Lower lobe of right lung (tissue), 2 donors: ENCODE measurements at regions not wholly inside any gene's neighbourhood (a gene's known extent, or its start where the extent isn't known, plus 50 kb on each side); places are given as distances from the start of the nearest gene placed in this dataset.
A peak's percentile ranks its signal among the peaks of the same experiment; 100 is the strongest.

ENCODE experiments used
- ATAC-seq, 2 donors: fragments of 200-7000 bp; cut with Tn5 transposase; one replicate each; pipeline ENCODE4 v1.9.1; 2020 to 2022; ENCODE audit warnings: mild to moderate bottlenecking in 2 of 2, moderate library complexity in 2 of 2
- DNase-seq: peaks from one replicate; pipeline ENCODE4 v3.0.0-alpha.2; 2020
- H3K27ac ChIP-seq: fragments of 200-600 bp; one replicate; pipeline ENCODE4 v1.8.0; 2022
- H3K27me3 ChIP-seq: fragments of 200-600 bp; one replicate; pipeline ENCODE4 v1.8.0; 2022; ENCODE audit warnings: low read depth
- H3K36me3 ChIP-seq: fragments of 200-600 bp; one replicate; pipeline ENCODE4 v1.8.0; 2022; ENCODE audit warnings: mild to moderate bottlenecking
- H3K4me1 ChIP-seq: fragments of 200-600 bp; one replicate; pipeline ENCODE4 v1.8.0; 2022
- H3K4me3 ChIP-seq: fragments of 200-600 bp; one replicate; pipeline ENCODE4 v1.8.0; 2022; ENCODE audit warnings: mild to moderate bottlenecking
- H3K9me3 ChIP-seq: fragments of 200-600 bp; one replicate; pipeline ENCODE4 v1.8.0; 2022
- intact Hi-C: fragments of 100-400 bp; cut with DNase I; formaldehyde crosslinking; loops from one replicate; pipeline ENCODE4 v1.11.0; 2022
- TF ChIP-seq, protein P1 (sequence below): fragments of 200-600 bp; IDR thresholded peaks from one replicate; pipeline ENCODE4 v1.8.0; 2022; ENCODE audit warnings: antibody characterized with exemption, mild to moderate bottlenecking
- donor health status: DM: no; HTN: yes; CAD: no; lungs with severe emphysema.

DNA sequence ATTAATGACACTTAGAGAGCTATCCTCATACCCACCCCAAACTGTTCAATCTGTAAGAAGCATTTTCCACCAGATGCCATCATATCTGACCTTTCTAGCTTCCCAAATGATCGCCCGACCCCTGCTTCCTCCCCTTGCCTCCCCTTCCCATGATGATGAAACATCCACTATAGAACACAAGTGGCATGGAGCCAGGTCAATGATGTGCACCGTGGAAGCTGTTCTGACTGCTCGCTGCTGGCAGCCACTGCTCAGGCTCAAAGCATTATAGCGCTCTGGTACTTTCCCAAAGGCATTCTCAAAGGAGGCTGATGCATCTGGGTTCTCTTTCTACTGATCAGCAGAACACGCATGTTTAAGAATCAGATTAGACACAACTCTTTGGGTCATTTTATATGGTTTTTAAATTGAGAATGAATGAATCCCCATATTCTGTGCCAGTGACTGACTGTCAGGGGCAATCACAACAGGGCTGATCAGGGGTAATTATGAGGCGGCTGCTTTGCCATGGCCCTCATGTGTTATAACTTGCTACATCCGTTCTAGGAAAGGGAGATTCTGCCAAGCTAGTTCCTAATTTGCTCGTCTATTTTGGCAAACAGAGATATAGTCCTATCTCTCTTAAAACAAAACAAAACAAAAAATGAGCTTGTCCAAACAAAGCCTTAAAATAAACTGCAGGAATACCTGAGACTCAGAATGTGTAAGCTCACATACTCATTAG lies 343.7 kb downstream of the ENC1 start:
- no peak overlapping the region for H3K4me3 ChIP-seq
- no peaks in the 10 kb centered on the region for H3K27me3 ChIP-seq
- no peaks in the 10 kb centered on the region for H3K9me3 ChIP-seq
- peaks cover 7% of the 10 kb centered on the region for H3K4me1 ChIP-seq
- TF ChIP-seq, protein P1, sequence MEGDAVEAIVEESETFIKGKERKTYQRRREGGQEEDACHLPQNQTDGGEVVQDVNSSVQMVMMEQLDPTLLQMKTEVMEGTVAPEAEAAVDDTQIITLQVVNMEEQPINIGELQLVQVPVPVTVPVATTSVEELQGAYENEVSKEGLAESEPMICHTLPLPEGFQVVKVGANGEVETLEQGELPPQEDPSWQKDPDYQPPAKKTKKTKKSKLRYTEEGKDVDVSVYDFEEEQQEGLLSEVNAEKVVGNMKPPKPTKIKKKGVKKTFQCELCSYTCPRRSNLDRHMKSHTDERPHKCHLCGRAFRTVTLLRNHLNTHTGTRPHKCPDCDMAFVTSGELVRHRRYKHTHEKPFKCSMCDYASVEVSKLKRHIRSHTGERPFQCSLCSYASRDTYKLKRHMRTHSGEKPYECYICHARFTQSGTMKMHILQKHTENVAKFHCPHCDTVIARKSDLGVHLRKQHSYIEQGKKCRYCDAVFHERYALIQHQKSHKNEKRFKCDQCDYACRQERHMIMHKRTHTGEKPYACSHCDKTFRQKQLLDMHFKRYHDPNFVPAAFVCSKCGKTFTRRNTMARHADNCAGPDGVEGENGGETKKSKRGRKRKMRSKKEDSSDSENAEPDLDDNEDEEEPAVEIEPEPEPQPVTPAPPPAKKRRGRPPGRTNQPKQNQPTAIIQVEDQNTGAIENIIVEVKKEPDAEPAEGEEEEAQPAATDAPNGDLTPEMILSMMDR: no peak
- DNase-seq (no peak), ATAC-seq (no peak)
- H3K36me3 ChIP-seq: no peaks in the 10 kb centered on the region
- H3K27ac ChIP-seq: no peak overlapping the region
- intact Hi-C loops: no loop called here

DNA sequence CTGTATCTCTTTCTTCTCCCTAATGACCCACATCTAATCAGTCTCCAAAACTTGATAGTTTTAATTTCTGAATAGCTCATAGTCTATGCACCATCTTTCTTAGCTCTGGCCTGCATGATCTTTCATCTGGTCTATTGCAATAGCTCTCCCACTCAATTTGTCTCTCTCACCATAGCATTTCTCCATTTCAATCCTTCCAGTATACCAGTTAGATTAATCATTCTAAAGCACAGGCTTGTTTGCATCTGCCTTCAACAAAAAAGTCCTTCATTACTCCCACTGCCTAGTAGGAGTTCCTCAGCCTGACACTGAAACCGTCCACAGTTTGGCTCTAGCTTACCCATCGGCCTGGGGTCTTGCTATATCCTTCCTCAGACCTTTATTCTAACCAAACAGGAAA lies 344.9 kb downstream of the ENC1 start:
- Histone ChIP-seq H3K36me3 (no peaks in the 10 kb centered on the region), H3K4me1 (peaks cover 7% of the 10 kb centered on the region), H3K4me3 (no peak overlapping the region), H3K27me3 (no peaks in the 10 kb centered on the region), H3K9me3 (no peaks in the 10 kb centered on the region), H3K27ac (no peak overlapping the region)
- ATAC-seq (no peak), DNase-seq (no peak)
- TF ChIP-seq, protein P1: no peak
- intact Hi-C loops: no loop called here

DNA sequence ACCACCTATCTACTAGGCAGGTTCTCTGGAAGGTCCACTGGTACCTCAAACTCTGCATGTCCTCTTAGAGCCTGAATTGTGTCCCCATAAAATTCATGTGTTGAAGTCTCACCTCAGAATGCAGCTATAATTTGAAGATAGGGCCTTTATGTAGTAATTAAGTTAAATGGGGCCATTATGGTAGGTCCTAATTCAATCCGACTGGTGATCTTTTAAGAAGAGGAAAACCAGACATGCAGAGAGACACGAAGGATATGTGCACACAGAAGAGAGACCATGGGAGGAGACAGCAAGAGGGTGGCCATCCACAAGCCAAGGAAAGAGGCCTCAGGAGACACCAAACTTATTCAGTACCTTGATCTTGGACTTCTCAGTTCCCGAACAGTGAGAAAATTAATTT lies 345.4 kb downstream of the ENC1 start:
- intact Hi-C loops: no loop called here
- DNase-seq (no peak), ATAC-seq (no peak)
- Histone ChIP-seq H3K4me3 (no peak overlapping the region), H3K9me3 (no peaks in the 10 kb centered on the region), H3K27ac (no peak overlapping the region), H3K27me3 (no peaks in the 10 kb centered on the region), H3K4me1 (peaks cover 7% of the 10 kb centered on the region), H3K36me3 (no peaks in the 10 kb centered on the region)
- TF ChIP-seq, protein P1: no peak

DNA sequence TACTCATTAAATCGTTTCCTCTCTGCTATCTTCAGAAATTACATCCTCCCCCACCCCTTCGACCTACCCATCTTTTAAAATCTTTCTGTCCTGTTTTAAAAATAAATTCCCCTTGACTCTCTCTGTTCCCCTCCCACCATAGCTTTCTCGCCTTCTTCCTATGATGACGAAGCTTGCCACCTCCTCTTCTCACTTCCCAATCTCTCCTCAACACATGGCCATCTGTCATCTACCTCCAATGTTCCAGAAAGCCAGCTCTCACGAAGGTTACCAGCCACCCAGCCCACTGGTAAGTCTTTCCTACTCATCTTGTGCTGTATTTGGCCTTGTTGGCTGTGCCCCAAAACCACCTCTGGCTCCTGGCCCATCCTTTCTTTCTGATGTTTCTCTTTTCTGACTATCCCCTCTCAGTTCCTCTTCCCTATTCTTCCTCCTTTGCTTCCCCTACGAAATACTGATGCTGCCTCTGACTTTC lies 346.3 kb downstream of the ENC1 start:
- DNase-seq (no peak), ATAC-seq (peak; percentile 18 to 35)
- no peak overlapping the region for H3K27ac ChIP-seq
- no peaks in the 10 kb centered on the region for H3K36me3 ChIP-seq
- intact Hi-C loops: no loop called here
- H3K4me1 ChIP-seq: peaks cover 14% of the 10 kb centered on the region
- no peaks in the 10 kb centered on the region for H3K27me3 ChIP-seq
- TF ChIP-seq, protein P1: no peak
- H3K4me3 ChIP-seq: no peak overlapping the region
- H3K9me3 ChIP-seq: no peaks in the 10 kb centered on the region

DNA sequence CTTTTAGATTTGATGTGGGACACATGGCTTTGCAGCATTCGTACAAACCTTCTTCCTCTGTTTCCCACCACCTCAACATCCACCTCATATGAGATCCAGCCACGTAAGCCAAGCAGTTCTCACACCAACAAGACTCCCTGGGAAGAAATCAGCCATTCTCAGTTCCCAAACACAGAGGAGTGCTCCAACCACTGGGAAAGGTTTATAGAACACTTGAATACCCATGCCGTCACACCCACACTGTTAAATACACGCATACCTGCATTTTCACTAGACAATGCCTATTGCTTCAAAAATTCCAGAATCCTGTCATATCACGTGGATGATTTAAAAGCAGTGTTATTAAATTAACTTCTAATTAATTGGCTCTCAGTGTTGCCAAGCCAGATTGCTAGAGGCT lies 347.3 kb downstream of the ENC1 start:
- no peak for ATAC-seq
- peaks cover 14% of the 10 kb centered on the region for H3K4me1 ChIP-seq
- no peaks in the 10 kb centered on the region for H3K36me3 ChIP-seq
- H3K4me3 ChIP-seq: no peak overlapping the region
- no peak for DNase-seq
- no peaks in the 10 kb centered on the region for H3K9me3 ChIP-seq
- TF ChIP-seq, protein P1: no peak
- H3K27ac ChIP-seq: no peak overlapping the region
- no peaks in the 10 kb centered on the region for H3K27me3 ChIP-seq
- intact Hi-C loops: no loop called here
